OCI-LY7 (cell line): ENCODE measurements at regions not wholly inside any gene's neighbourhood (a gene's known extent, or its start where the extent isn't known, plus 50 kb on each side); places are given as distances from the start of the nearest gene placed in this dataset.

ENCODE experiments used
- BruUV-seq: library from RNA; stranded (reverse); fragments of 400-500 nt; replicated peaks from 2 replicates; lab custom pipeline; 2021; lab: Mats Ljungman, UMichigan
- CTCF ChIA-PET: fragments of 300-600 bp; sonication (Branson Sonifier 250); formaldehyde crosslinking; loops from one replicate; lab custom pipeline; 2022; ENCODE audit warnings: antibody characterized with exemption; ENCODE audit not compliant: unreplicated experiment; lab: Charles Lee
- POLR2A ChIA-PET: fragments of 300-600 bp; sonication (Branson Sonifier 250); formaldehyde crosslinking; loops from one replicate; lab custom pipeline; 2022; ENCODE audit warnings: antibody characterized with exemption; lab: Charles Lee
- DNase-seq: peaks from one replicate; pipeline ENCODE4 v3.0.0-alpha.2; 2015; ENCODE audit warnings: low spot score
- H2AFZ ChIP-seq: fragments of 200-600 bp; sonication (generic), shearing (Covaris generic); 2 replicates; pipeline ENCODE4 v1.6.1; 2014; ENCODE audit warnings: mild to moderate bottlenecking, antibody characterized with exemption, low read length, moderate library complexity
- H3K27ac ChIP-seq: fragments of 200-600 bp; sonication (generic); 2 replicates; pipeline ENCODE4 v1.5.1; 2014; ENCODE audit warnings: mixed run types, low read depth, mild to moderate bottlenecking, moderate library complexity, low read length, inconsistent platforms; ENCODE audit not compliant: poor library complexity, severe bottlenecking
- H3K36me3 ChIP-seq: fragments of 200-600 bp; sonication (generic); 2 replicates; pipeline ENCODE4 v1.6.1; 2014; ENCODE audit warnings: mild to moderate bottlenecking, antibody characterized with exemption, low read length, moderate library complexity, mixed read lengths; ENCODE audit not compliant: insufficient read depth
- H3K4me1 ChIP-seq: fragments of 200-600 bp; sonication (generic); 2 replicates; pipeline ENCODE4 v1.5.1; 2014; ENCODE audit warnings: mild to moderate bottlenecking, low read length; ENCODE audit not compliant: insufficient read depth, poor library complexity, severe bottlenecking
- H3K4me2 ChIP-seq: fragments of 200-600 bp; sonication (generic); 2 replicates; pipeline ENCODE4 v1.6.1; 2014; ENCODE audit warnings: mild to moderate bottlenecking, low read length
- H3K4me3 ChIP-seq: fragments of 200-600 bp; sonication (generic); 2 replicates; pipeline ENCODE4 v1.5.1; 2014; ENCODE audit warnings: mild to moderate bottlenecking, low read depth, low read length; ENCODE audit not compliant: poor library complexity, severe bottlenecking
- H3K79me2 ChIP-seq: fragments of 200-600 bp; sonication (generic); 2 replicates; pipeline ENCODE4 v1.6.1; 2016; ENCODE audit warnings: low read depth, mild to moderate bottlenecking, low read length, moderate library complexity, mixed read lengths; ENCODE audit not compliant: insufficient read depth
- H3K9me2 ChIP-seq: fragments of 200-600 bp; sonication (generic); 2 replicates; pipeline ENCODE4 v1.6.1; 2016; ENCODE audit warnings: mild to moderate bottlenecking, low read length, mixed read lengths; ENCODE audit not compliant: insufficient read depth
- H3K9me3 ChIP-seq: fragments of 200-600 bp; sonication (generic); 2 replicates; pipeline ENCODE4 v1.6.1; 2014; ENCODE audit warnings: mild to moderate bottlenecking, mixed run types, low read length, mixed read lengths
- H4K20me1 ChIP-seq: fragments of 200-600 bp; sonication (generic); 2 replicates; pipeline ENCODE4 v1.6.1; 2014; ENCODE audit warnings: mild to moderate bottlenecking, antibody characterized with exemption, low read length, moderate library complexity, mixed read lengths; ENCODE audit not compliant: insufficient read depth
- EZH2phosphoT487 ChIP-seq: fragments of 200-600 bp; sonication (generic); IDR thresholded peaks from 2 replicates; pipeline ENCODE4 v1.6.1; 2018; ENCODE audit warnings: low read depth, borderline replicate concordance, mild to moderate bottlenecking, mixed run types, antibody characterized with exemption, low read length, moderate library complexity, mixed read lengths
- intact Hi-C: fragments of 100-400 bp; cut with micrococcal nuclease; formaldehyde crosslinking; loops from one replicate; pipeline ENCODE4 v1.10.0; 2022; ENCODE audit not compliant: unreplicated experiment
- TF ChIP-seq, protein P1 (sequence below): fragments of 200-600 bp; sonication (generic); conservative IDR thresholded peaks from 2 replicates; pipeline ENCODE4 v1.5.1; 2014; ENCODE audit warnings: mild to moderate bottlenecking, antibody characterized with exemption, low read length, moderate library complexity, mixed read lengths

GRCh38 chr4:120354381-120354780, 287.7 kb upstream of the MAD2L1 start:
- intact Hi-C loops: no loop called here
- no peaks in the 10 kb centered on the region for H3K4me1 ChIP-seq
- ChIA-PET POLR2A (interaction anchor here (1.0 kb wide), 1 partner anchor 13 kb away, joined by 3 read pairs; no protein-coding TSS in a partner anchor), CTCF (no interaction called here)
- H4K20me1 ChIP-seq: no peaks in the 10 kb centered on the region
- H3K4me2 ChIP-seq: no peak overlapping the region
- H3K4me3 ChIP-seq: no peak overlapping the region
- no TSS peak for BruUV-seq
- no peaks in the 10 kb centered on the region for H3K36me3 ChIP-seq
- no peaks in the 10 kb centered on the region for H3K9me3 ChIP-seq
- no peaks in the 10 kb centered on the region for H3K9me2 ChIP-seq
- TF ChIP-seq, protein P1, sequence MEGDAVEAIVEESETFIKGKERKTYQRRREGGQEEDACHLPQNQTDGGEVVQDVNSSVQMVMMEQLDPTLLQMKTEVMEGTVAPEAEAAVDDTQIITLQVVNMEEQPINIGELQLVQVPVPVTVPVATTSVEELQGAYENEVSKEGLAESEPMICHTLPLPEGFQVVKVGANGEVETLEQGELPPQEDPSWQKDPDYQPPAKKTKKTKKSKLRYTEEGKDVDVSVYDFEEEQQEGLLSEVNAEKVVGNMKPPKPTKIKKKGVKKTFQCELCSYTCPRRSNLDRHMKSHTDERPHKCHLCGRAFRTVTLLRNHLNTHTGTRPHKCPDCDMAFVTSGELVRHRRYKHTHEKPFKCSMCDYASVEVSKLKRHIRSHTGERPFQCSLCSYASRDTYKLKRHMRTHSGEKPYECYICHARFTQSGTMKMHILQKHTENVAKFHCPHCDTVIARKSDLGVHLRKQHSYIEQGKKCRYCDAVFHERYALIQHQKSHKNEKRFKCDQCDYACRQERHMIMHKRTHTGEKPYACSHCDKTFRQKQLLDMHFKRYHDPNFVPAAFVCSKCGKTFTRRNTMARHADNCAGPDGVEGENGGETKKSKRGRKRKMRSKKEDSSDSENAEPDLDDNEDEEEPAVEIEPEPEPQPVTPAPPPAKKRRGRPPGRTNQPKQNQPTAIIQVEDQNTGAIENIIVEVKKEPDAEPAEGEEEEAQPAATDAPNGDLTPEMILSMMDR: no peak
- no peak for TF ChIP-seq EZH2phosphoT487
- no peaks in the 10 kb centered on the region for H3K79me2 ChIP-seq
- H2AFZ ChIP-seq: no peak overlapping the region
- no peak for DNase-seq
- H3K27ac ChIP-seq: no peak overlapping the region

DNA sequence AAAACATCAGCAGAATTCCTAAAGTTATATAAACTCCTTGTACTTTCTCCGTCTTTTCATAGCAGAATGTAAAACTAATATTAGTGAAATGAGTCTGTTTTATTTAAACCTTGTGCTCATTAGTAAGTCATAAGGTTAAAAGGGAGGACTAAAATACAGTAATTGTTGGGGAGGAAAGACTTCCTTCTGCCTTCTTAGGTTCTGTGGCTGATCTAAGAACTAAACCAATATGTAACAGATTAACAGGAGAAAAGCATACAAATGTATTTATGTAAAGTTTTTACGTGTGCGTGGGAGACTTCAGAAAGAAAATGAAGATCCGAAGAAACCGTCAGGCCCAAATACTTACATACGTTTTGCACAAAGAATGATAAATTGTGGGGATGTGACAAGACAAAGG, 286.6 kb upstream of the MAD2L1 start:
- intact Hi-C loops: no loop called here
- CTCF ChIA-PET: no interaction called here
- H3K4me2 ChIP-seq: no peak overlapping the region

DNA sequence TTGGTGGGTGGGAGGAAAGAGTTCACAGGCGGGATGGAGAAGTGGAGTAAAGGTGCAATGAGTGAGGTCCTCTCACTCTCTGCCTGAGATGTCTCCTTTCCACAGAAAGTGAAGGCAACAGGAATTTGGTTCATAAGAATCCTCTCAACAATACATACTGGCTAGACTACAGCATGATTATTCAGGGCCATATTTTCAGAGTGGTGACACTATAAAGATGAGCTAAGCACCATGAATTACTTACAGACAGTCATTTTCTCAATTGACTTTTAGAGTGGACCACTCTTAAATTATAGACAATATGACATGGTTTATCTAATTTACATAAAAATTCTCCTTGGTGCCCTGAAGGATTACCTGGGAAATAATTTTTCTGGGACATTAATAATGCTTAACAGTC, 286.1 kb upstream of the MAD2L1 start:
- Histone ChIP-seq H4K20me1 (no peaks in the 10 kb centered on the region), H3K4me2 (no peak overlapping the region), H3K4me3 (no peak overlapping the region), H3K79me2 (no peaks in the 10 kb centered on the region), H3K27ac (no peak overlapping the region), H3K4me1 (no peaks in the 10 kb centered on the region), H3K9me2 (no peaks in the 10 kb centered on the region), H3K36me3 (no peaks in the 10 kb centered on the region), H3K9me3 (no peaks in the 10 kb centered on the region), H2AFZ (no peak overlapping the region)
- no TSS peak for BruUV-seq
- TF ChIP-seq, protein P1: no peak
- no peak for TF ChIP-seq EZH2phosphoT487
- ChIA-PET CTCF (no interaction called here), POLR2A (no interaction called here)
- intact Hi-C loops: no loop called here
- DNase-seq: no peak

More for the DNA sequence above, 286.6 kb upstream of the MAD2L1 start:
- Histone ChIP-seq H3K4me3 (no peak overlapping the region), H3K79me2 (no peaks in the 10 kb centered on the region), H3K9me3 (no peaks in the 10 kb centered on the region), H3K27ac (no peak overlapping the region), H4K20me1 (no peaks in the 10 kb centered on the region), H3K9me2 (no peaks in the 10 kb centered on the region), H2AFZ (no peak overlapping the region), H3K36me3 (no peaks in the 10 kb centered on the region), H3K4me1 (no peaks in the 10 kb centered on the region)
- TF ChIP-seq, protein P1: no peak
- TF ChIP-seq EZH2phosphoT487: no peak
- BruUV-seq: no TSS peak
- DNase-seq: no peak
- POLR2A ChIA-PET: interaction anchor here (1.0 kb wide), 1 partner anchor 12 kb away, joined by 3 read pairs; no protein-coding TSS in a partner anchor
